SW 1271 (cell line): ENCODE measurements at regions not wholly inside any gene's neighbourhood (a gene's known extent, or its start where the extent isn't known, plus 50 kb on each side); places are given as distances from the start of the nearest gene placed in this dataset.
"Not testable (repeated sequence)": the region's sequence is repeated elsewhere in the genome, so short reads cannot be mapped to it uniquely, and the experiment has no call there.

Source experiments
- DNase-seq, 2 experiments: peaks; one replicate each; lab custom pipeline; 2025; lab: John Stamatoyannopoulos, UW

DNA sequence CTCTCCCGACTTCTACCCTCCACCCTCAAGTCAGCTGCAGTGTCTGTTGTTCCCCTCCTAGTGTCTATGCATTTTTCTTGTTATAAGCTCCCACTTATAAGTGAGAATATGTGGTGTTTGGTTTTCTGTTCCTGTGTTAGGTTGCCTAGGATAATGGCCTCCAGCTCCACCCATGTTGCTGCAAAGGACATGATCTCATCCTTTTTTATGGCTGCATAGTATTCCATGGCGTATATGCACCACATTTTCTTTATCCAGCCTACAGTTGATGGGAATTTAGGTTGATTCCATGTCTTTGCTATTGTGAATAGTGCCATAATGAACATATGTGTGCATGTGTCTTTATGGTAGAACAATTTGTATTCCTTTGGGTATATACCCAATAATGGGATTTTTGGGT, 80.7 kb downstream of the SPTSSA start:
- not testable (repeated sequence) for DNase-seq

DNA sequence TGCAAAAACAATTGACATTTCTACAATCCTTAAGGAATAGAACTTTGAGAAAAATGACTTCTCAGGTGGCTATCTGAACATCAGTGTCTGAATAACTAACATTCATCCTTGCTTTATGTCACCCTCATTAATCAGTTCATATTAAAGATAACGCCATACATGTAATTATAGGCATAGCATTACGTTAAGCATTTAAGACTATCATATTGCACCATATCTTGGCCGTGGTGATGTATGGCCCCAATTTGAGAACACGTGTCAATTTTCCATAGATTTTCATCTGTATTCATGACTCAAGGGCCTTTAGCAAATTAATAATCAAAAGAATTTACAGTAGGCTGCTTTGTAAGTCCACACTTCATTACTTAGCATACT, 81.6 kb downstream of the SPTSSA start:
- no peak for DNase-seq

DNA sequence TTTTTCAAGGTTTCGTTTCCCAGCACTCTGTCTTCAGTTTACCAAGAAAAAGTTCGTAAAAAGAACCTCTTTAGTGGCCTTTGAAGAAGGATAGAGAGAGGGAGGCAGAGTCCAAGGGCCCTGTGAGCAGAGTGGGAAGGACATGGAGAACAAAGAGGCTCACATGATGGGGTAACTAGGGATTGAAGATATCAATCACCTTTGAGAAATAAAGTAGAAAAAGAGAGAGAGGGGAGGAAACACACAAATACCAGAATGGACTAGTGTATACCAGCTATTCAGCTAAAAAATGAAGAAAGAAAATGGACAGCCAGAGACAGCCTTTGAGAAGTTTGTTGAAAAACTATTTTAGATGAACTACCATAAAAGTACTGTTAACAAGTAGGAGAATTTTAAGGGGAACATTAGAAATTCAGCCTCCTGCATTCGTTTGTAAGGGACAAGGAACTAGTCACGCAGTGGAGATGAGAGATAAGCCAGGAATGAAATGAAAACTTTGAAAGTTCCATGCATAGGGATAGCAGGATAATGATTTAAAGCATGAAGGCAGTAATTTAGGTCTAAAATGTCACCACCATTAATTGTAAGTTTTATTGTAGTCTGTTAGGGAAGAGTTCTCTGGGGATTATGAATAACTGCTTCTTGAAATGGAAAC, 82.1 kb downstream of the SPTSSA start:
- no peak for DNase-seq

DNA sequence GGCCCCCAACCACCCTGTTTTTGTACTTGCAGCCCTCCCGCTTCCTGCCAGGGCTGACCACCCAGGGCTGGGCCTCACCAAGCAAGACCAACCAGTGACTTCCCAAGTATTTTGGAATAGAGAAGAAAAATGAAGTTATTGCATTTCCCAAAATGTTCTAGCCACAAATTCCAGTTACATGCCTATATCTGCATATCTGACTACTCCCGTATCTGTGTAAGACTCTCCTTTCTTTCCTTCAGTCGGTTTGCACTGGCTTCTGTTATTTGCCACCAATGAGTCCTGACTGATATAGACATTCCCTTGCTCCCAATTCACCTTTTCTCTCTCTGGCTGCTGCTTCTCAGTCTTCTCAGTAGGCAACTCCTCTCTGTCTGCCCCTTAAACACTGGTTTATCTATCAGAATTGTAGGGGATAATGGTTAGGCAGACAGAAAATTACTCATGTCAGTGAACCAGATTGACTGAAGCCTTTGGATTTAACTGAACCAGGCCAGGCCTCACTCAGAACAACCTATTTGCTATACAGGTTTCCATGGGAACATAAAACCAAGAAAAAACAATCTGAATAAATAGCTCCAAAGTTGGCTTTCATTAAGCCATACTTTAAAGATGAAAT, 85.3 kb downstream of the SPTSSA start:
- DNase-seq = no peak

DNA sequence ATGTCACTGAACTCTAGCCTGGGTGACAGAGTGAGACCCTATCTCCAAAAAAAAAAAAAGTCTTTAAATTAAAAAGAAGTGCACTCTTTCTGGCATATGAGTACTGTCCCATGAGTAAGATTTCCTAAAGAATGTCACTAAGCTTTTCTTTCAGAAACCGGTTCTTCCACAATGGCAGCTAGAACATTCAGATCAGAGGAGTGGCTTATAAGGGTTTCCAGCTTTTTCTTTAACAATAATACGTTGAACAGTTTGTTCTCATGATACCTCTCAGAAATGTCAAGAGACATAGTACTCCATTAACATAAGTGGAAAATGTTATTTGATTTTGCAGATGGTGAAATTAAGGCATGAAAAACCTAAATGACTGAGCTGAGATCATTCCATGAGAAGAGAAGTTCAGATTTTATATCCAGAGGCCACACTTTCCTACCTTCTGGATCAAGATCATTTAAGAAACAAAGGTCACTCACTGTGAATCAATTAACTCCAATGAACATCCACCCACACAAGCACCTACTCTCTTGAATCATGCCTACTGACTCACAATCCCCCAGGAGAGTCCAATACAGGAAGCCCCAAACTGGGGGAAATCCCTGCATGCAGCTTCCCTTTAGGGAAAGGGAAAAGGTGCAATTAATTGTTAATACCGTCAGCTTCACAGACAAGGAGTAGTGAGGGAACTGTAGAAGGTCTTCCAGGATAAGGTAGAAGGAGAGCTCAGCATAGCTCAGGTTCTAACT, 86.9 kb downstream of the SPTSSA start:
- no peak for DNase-seq

DNA sequence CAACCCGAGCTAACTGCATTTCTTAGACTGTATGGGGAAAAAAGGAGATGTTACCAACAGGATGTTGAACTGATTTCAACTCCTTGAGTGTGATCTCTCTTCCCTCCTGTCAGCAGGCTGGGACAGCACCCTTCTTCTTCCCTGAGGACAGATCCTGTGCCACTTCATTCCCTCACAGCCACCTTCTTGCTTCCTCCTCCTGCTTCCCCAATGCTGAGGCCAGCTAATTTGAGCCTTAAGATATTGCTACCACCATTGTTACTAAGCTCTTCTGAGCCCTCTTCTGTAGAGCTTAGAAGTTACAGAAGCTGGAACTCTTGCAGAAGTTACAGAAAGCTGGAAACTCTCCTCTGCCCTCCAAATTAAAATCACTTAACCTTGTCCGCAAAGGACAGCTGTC, 88.8 kb downstream of the SPTSSA start:
- DNase-seq = no peak

DNA sequence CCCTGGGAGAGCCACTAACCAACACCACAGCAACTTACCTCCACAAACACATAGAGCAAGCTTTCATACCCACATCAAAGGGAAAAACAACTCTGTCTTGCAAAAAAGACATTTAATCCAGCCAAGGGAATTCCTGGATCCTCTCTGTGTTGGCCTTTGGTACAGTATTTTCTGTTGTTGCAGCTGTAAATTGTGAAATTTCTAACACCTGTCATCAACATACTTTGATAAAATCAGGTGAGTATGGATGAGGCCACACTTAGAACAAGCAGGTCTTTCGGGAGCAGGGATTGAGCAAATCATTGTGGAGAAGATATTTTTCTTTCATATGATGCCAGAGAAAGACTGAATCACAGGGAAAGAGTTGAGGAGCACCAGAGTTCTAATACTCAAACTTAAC, 89.3 kb downstream of the SPTSSA start:
- no peak for DNase-seq

DNA sequence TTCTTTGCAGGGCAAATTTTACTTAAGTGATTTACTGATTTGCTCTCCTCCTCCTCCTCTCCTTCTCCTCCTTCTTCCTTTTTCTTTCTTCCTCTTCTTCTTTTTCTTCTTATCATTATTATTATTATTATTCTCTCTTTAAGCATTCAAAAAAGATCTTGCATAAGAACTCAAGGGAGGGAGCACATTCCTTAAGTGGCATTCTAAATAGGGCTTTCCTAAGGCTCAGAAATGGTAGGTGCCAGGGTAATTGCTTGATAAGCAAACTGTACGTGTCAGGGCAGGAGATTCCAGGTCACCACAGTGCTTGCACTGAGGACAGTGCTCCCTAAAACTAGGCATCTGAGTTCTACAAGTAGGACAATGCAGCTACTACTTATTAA, 92.4 kb downstream of the SPTSSA start:
- no peak for DNase-seq

DNA sequence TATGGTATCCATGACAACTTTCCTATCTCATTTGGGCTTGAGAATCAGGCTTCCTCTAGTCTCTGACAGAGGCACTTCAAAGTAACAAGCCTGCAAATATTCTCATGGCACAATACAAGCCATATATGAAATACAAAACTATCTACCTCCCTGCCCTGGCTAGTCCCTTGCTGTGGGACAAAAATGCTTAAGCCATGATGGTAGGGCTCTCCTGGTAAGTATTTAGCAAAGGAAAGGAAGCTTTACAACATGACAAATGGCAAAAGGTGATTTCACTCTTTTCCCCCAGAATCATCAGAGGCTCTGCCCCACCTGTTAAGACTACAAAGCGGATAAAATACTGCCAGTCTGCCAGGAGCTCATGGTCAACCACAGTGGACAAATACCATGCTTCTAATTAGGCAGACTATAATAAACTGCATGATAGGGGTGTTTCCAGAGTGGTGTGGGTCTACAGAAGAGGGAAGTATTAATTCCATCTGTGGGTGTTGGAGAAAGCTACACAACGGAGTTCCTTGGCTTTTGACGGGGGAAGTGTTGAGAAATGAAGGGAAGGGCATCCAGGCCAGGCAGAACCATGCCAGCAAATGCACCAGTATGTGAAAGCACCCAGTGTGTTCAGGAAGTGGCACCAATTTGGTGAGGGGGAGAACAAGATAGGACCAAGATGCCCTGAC, 92.9 kb downstream of the SPTSSA start:
- DNase-seq = no peak

DNA sequence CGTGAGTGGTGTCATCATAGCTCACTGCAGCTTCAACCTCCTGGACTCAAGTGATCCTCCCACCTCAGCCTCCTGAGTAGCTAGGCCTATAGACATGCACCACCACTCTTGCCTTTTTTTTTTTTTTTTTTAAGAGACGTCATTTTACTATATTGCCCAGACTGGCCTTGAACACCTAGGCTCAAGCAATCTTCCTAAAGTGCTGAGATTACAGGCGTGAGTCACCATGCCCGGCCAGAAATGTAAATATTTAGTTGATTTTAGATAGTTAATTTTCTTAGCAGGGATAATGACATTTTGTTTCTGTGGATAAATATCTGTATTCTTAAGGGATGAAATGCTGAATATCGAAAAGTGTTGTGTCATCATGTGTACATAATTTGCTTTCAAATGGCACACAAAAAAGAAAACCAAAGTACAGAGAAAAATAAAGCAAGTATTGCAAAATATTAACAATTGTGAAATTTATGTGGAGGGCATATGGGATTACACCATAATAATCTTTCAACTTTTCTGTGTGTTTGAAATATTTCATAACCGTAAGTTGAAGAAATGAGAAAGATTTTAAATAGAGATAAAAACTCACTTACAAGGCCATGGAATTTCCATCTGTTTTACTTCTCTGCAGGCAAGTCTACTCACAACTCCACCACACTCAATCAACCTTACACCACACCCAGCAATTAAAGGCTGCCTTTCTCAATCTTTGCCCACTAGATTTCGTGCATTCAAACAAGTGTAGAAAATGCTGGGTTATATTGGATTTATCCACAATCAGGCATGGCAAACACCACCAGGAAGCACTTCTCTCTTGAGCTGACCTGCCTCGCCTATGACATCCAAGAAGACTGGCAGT, 93.7 kb downstream of the SPTSSA start:
- DNase-seq = no peak

DNA sequence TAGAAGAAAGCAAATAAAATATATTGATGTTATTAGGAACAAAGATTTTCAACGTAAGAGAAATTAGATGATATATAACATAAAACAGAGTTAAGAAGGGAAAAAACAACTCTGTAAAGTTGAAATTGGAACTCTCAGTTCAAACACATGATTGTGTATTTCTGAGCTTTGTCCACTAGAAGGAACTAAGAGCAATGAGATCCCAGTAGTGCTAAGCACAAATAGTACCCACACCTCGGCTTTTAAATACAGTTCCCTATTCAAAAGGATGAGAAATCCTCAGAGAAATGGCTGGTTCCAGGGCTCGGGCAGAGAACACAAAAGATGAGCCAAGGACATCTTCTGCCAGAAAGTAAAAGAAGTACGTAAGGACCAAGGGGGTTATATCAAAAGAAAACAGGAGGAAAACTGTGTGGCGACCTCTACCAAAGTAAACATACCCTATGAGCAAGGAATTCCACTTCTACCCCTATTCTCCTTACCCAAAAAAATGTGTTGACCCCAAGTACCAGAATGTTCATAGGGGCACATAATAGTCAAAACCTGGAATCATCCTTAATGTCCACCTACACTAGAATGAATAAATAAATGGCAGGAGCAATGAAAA, 96.6 kb downstream of the SPTSSA start:
- no peak for DNase-seq

DNA sequence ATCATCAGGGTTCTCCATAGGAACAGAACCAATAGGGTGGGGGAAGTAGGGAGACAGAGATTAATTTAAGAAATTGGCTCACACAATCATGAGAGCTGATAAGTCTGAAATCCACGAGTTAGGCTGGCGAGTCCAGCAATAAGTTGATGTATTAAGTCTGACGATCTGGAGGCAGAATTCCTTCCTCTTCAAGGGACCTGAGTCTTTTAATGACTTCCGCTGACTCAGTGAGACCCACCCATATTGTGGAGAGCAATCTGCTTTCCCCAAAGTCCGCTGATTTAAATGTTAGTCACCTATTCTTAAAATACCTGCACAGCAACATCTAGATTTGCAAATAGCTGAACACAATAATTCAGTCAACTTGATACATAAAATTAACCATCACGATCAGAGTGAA, 97.8 kb downstream of the SPTSSA start:
- DNase-seq = no peak

DNA sequence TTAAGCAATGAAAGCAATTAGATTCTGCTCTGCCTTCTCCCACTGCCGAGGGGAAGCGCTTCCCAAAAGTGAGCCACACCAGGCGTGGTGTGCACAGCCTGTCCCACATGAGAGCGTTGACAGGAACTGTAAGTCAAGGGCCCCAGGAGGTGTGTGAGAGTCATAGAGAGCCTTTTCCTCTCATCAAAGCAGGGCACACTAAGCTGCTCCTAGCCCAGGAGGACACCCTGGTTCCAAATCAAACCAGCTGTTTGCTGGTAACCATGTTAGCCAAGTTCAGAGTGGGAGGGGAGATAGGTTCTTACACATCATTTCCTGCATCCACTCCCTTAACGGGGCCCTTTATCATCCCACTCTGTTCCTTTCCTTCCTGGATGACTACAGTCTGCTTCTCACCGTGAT, 98.3 kb downstream of the SPTSSA start:
- DNase-seq = no peak

DNA sequence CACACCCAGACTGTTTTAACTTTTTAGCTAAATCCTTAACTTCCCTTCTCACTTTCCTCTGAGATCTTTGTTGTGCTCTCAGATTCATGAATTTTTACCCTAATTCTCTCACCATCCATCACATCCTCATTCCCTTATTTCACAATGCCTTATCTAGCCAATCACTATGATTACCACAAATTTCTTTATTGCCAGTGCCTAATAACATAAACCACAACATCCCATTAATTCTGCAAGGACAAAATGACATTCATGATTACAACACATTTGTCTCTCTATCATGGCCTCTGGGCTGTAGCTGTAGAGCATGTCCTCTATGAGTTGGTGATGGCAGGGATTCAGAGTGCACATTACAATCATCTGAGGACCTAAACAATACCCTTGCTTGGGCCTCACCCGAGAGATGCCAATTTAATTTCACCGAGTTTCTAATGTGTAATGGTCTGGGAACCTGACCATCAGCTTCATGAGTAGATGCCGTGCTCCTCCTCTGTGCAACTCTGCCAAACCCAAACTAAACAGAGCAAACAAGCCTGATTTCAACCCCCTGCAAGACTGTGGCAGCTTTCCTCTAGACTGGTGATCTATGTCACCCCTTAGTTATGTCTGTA, 99.3 kb downstream of the SPTSSA start:
- no peak for DNase-seq

DNA sequence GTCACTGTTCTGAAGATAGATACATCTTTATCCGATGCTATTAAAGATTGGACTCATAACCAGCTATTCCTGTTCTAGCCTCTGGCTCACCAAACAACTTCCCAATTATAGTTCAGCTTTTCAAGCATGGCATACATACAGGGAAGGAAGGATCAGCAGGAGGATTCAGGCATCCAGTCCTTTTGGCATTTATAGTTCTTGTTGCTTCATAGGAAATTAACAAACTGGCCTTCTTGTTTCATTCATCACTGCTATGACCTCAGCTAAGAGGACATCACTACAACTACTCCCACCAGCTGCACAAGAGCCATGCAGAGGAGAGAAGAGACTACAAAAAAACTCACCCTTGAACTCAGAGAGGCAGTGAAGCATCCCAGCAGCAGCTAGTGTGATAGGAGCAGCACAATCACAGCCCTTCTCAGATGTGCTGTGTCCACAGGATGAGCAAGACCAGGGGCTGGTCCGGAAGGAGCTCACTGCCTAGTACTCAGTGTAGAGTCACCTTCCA, 100.5 kb downstream of the SPTSSA start:
- DNase-seq = no peak

DNA sequence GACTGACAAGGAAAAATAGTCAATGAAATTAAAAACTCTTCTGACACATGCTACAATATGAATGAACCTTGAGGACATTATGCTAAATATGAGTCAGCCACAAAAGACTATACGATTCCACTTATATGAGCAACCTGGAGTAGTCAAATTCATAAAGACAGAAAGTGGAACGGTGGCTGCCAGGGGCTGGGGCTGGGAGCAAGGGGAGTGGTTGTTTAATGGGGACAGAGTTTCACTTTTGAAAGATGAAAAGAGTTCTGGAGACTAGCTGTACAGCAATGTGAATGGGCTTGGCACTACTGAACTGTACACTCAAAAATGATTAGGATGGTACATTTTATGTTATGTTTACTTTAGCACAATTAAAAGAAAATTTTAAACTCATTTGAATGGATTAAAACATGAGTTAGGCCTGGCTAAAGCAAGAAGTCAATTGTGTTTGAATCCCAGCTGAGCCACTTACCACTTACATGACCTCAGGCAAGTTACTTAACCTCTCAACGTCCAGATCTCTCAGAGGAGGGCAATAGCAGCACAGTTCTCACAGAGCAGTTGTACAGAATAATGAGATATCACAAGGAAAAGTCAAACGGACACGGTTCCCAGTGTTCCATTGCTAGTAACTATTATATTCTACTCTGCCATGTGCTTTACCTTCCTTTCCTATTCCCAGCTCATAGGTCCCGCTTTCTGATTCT, 102.5 kb downstream of the SPTSSA start:
- DNase-seq = no peak

DNA sequence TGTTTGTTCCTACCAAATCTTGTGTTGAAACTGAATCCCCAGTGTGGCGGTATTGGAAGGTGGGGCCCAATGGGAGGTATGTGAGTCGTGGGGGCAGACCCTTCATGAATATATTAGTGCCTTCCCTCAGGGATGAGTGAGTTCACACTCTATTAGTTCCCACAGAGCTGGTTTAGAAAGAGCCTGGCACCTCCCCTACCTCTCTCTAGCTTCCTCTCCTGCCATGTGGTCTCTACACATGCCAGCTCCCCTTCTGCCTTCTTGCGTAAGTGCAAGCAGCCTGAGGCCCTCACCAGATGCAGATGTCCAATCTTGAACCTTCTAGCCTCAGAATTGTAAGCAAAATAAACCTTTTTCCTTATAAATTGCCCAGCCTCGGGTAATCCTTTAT, 105.8 kb downstream of the SPTSSA start:
- DNase-seq = no peak

DNA sequence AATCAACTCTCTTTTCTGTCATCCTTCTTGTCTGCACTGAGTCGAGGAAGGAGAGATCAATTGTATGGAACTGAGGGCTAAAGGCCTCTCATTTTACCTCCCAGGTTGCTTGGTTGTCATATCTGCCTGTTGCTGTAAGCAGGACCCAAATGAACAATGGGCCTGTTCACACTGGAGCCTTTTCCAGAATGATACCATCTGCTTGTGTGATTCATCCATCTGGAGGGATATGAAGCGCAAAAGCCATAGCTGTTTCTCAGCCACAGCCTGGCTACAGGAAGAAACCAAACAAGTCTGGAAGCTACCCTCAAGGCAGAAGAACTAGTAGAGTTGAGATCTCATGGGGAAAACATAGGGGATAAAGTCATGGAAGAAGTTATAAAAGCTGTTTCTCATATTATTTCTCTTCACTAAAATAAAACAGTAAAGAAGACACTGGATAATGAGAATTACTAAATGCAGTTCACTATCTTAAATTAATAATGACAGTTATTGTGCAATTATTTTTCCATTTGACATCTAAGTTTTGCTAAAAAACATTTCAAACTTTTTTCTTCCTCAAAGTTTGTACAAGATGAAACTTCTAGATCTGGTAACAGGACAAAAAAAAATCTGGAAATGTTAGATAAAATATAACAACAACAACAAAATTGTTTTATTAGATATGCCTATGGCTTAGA, 106.3 kb downstream of the SPTSSA start:
- no peak for DNase-seq

DNA sequence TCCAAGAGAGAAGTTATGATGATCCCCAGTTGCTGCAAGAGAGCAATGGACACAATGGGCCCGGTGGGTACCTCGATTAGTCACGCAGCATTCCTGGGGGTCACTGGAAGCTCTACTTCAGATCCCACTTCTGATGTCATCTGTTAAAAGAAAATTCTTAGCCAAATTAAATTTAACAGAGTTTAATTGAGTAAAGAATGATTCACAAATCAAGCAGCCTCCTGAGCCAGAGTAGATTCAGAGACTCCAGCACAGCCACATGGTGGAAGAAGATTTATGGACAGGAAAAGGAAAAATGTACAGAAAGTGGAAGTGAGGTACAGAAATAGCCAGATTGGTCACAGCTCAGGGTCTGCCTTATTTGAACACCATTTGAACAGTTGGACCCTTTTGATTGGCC, 107.5 kb downstream of the SPTSSA start:
- no peak for DNase-seq

DNA sequence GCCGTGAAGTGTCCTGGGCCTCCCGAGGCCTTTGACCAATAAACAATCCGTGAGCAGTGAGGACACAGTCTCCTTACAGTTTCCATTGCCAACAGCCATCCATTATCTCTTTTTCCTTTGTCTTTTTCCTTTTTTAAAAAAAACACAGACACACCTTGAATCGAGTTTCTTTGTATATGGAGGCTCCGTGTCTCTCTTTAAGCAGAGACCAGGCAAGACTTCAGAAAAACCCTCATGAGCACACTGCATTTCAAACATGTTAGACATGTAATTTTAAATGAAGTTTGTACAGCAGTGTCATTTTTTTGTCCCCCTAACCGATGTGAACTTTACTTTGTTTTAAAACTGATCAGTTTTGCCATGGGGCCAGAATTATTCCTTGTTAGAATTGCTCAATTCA, 111.1 kb downstream of the SPTSSA start:
- DNase-seq = no peak
